NB4 (cell line): ENCODE measurements at regions not wholly inside any gene's neighbourhood (a gene's known extent, or its start where the extent isn't known, plus 50 kb on each side); places are given as distances from the start of the nearest gene placed in this dataset.

Experiments used
- DNase-seq: peaks from one replicate; pipeline ENCODE4 v3.0.0; 2010; ENCODE audit warnings: low read depth
- H3K4me3 ChIP-seq: one replicate; pipeline ENCODE4 v1.5.1; 2011; ENCODE audit warnings: mild to moderate bottlenecking, low read depth, low read length, moderate library complexity
- MYC ChIP-seq: IDR thresholded peaks from 2 replicates; pipeline ENCODE4 v1.6.1; 2011; ENCODE audit warnings: low read depth, low read length
- POLR2A ChIP-seq: IDR thresholded peaks from 2 replicates; pipeline ENCODE4 v1.6.1; 2011; ENCODE audit warnings: mild to moderate bottlenecking; ENCODE audit not compliant: insufficient read length; ENCODE audit errors: extremely low read depth
- TF ChIP-seq, protein P1 (sequence below): IDR thresholded peaks from 2 replicates; pipeline ENCODE4 v1.6.1; 2011; ENCODE audit warnings: low read depth, low read length
- TF ChIP-seq, protein P2 (sequence below): IDR thresholded peaks from one replicate; pipeline ENCODE4 v1.5.1; 2012; ENCODE audit warnings: low read depth, low read length

GRCh38 chr7:106595922-106596321 is 65.0 kb downstream of the CCDC71L start:
- TF ChIP-seq, protein P1, sequence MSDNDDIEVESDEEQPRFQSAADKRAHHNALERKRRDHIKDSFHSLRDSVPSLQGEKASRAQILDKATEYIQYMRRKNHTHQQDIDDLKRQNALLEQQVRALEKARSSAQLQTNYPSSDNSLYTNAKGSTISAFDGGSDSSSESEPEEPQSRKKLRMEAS, result no peak
- no peak for TF ChIP-seq MYC
- TF ChIP-seq, protein P2, sequence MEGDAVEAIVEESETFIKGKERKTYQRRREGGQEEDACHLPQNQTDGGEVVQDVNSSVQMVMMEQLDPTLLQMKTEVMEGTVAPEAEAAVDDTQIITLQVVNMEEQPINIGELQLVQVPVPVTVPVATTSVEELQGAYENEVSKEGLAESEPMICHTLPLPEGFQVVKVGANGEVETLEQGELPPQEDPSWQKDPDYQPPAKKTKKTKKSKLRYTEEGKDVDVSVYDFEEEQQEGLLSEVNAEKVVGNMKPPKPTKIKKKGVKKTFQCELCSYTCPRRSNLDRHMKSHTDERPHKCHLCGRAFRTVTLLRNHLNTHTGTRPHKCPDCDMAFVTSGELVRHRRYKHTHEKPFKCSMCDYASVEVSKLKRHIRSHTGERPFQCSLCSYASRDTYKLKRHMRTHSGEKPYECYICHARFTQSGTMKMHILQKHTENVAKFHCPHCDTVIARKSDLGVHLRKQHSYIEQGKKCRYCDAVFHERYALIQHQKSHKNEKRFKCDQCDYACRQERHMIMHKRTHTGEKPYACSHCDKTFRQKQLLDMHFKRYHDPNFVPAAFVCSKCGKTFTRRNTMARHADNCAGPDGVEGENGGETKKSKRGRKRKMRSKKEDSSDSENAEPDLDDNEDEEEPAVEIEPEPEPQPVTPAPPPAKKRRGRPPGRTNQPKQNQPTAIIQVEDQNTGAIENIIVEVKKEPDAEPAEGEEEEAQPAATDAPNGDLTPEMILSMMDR, result no peak
- no peak for TF ChIP-seq POLR2A
- no peak for DNase-seq
- no peak overlapping the region for H3K4me3 ChIP-seq

DNA sequence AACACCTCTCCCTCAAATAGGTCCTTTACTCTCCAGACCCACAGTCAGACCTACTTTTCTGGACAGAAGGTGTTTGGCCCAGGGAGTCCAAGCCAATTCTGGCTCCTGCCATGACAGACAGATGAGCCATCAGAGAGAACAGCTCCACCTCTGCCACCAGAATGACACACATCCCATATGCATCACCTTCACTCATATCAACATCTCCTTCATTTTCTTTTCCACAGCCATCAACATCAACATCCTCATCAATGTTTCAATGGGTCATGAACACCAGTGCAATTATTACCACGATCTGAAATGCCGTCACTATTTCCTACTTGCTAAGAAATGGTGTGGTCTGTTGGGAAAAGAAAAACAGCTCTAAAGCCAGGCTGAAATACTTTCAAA is 67.9 kb downstream of the CCDC71L start:
- H3K4me3 ChIP-seq, result no peak overlapping the region
- TF ChIP-seq, protein P1, result no peak
- TF ChIP-seq, protein P2, result no peak
- TF ChIP-seq POLR2A (no peak), MYC (no peak)
- no peak for DNase-seq

- no peak for DNase-seq
- H3K4me3 ChIP-seq, result no peak overlapping the region
- TF ChIP-seq, protein P2, result no peak
- TF ChIP-seq, protein P1, result peak; percentile 23; the same call in 1 of the 2 replicates
- TF ChIP-seq MYC (no peak), POLR2A (no peak)
Observed at GRCh38 chr7:106592282-106593027, 68.5 kb downstream of the CCDC71L start.

- TF ChIP-seq, protein P2, result no peak
- TF ChIP-seq, protein P1, result no peak
- TF ChIP-seq MYC, result no peak
- TF ChIP-seq POLR2A, result no peak
- no peak for DNase-seq
Observed at GRCh38 chr7:106591146-106591545, 69.8 kb downstream of the CCDC71L start.

GRCh38 chr7:106590209-106590816 is 70.6 kb downstream of the CCDC71L start:
- TF ChIP-seq, protein P2, result no peak
- no peak for TF ChIP-seq POLR2A
- TF ChIP-seq, protein P1, result no peak
- no peak for TF ChIP-seq MYC
- H3K4me3 ChIP-seq, result no peak overlapping the region
- DNase-seq, result no peak

More at GRCh38 chr7:106591146-106591545, 69.8 kb downstream of the CCDC71L start:
- no peak overlapping the region for H3K4me3 ChIP-seq
